Suppressor macrophage treated with lipopolysaccharide for 1 hour (primary cell): ENCODE measurements at regions not wholly inside any gene's neighbourhood (a gene's known extent, or its start where the extent isn't known, plus 50 kb on each side); places are given as distances from the start of the nearest gene placed in this dataset.

Experiments
- DNase-seq, 3 donors: peaks; one replicate each; pipeline ENCODE4 v3.0.0-alpha.2; 2020 to 2022

- no peak for DNase-seq
Observed at GRCh38 chr17:62913991-62914570, 52.0 kb upstream of the TANC2 start.

GRCh38 chr17:62912363-62912762 is 53.7 kb upstream of the TANC2 start:
- DNase-seq, result no peak

- no peak for DNase-seq
Observed at GRCh38 chr17:62911114-62911513, 54.9 kb upstream of the TANC2 start.

GRCh38 chr17:62910277-62910676 is 55.8 kb upstream of the TANC2 start:
- no peak for DNase-seq

DNA sequence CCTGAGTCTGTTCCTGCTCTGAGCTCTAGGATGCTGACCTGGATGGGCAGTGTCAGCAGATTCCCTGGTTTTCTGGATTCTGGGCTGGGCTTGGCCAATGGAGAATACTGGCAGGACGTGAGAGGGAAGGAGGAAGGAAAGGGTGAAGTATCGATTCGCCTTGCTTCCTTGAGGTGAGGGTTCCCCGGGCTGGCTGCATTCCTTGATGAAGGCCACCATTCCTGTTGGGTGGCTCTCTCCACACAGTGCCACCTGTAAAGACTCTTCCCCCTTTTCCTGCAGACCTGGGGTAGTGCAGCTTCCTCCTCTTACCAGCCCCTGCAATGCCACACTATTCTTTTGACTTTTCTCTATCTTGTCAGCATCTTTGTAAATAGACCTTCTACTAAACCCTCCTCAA is 58.1 kb upstream of the TANC2 start:
- DNase-seq, result no peak

DNA sequence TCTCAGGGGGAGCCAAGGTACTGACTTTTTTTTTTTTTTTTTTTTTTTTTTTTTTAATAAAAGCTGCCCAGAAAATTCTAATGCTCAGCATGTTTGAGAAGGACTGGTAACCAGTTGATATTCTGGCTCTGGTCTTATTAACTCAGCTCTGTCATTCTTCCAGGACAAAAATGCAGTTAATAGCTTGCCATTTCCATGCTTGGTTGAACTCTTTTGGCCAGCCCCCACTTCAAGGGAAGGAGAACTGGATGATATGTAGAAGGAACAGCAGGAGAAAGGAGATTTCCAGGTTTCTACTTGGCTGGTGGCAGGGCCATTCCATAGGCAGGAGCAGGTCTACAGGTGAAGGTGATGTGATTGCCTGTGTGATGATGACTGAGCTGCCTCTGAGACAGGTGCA is 59.2 kb upstream of the TANC2 start:
- DNase-seq, result no peak

DNA sequence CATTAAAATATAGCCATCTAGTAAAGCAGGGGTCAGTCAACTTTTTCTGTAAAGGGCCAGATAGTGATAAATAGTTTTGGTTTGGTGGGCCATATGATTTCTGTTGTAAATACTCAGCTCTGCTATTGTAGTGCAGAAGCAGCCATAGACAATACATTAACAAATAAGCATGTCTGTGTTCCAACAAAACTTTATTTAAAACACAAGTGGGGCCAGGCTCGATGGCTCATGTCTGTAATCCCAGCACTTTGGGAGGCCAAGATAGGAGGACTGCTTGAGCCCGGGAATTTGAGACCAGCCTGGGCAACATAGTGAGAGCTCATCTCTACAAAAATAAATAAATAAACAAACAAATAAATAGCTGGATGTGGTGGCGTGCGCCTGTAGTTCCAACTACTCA is 60.8 kb upstream of the TANC2 start:
- no peak for DNase-seq

DNA sequence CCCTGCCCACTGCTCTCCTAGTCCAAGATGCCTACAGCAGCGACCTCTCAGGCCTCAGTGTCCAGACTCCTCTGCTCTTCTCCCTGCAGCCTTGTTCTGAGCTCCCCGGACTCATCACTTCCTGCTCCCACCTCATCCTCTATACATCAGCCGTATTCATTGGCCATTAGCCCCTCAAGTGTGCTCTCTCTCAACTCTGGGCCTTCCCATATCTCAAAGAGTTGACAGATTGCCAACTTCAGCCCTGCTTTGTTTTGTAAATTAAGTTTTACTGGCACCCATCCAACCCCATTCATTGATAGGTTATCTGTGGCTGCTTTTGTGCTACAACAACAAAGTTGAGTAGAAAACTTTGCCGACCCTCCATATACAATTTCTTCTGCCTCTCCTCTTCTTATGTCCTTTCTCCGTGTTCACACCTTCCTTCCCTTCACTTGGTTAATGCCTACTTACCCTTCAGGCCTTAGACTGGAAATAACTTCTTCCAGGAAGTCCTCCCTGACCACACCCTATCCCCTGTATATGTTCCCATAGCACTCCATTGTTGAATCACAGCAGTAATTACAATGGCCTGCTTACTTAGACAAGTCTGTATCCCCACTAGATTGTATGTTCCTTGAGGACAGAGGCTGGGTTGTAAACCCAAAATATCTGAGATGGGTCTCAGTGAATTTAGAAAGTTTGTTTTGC is 63.4 kb upstream of the TANC2 start:
- no peak for DNase-seq

DNA sequence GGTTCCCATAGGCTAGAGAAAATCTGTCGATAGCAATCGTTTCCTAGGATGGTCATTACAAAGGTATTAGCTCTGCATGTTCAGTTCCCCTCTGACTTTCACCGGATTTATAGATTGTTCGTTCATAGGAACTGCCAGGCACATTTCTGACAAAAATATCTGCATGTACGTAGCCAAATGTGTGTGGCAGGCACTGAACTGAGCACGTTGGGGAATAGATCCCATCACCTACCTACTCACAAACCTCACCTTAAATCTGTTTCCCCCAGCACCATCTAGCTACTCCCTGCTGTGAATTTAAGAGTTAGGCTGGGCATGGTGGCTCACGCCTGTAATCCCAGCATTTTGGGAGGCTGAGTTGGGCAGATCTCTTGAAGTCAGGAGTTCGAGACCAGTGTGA is 64.5 kb upstream of the TANC2 start:
- DNase-seq, result no peak

GRCh38 chr17:62900096-62900495 is 65.9 kb upstream of the TANC2 start:
- DNase-seq, result no peak

GRCh38 chr17:62899361-62899760 is 66.7 kb upstream of the TANC2 start:
- peak; percentile 85 to 91 (median 90) for DNase-seq

DNA sequence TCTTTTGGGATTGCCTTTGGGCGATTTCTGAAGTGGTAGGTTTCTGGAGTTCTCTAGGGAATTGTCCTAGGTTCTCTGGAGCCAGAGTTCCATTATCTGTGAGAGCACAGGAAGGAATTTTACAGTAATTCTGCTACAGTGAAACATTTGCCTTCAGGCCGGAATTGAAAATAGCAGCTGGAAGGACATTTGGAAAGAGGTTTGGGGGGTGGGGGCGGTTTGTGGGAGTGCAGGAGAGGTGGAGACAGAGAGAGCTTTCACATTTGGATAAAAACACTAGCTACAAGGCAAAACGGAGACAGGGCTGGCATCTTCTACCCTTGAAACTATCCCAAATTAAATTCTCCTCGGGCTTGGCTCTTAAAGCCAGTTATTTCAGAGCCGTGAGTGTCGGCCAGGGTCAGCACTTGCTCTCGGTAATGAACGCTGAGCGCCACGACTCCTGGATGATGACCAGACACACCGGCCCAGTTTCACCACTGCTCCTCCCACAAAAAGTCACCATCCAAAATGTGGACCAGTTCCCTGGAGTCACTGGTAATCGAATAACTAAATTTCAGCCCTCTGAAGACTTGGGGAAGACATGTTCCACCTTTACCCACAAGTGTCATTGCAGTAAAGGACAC is 67.7 kb upstream of the TANC2 start:
- no peak for DNase-seq

GRCh38 chr17:62897706-62898105 is 68.3 kb upstream of the TANC2 start:
- no peak for DNase-seq

GRCh38 chr17:62895320-62896301 is 70.4 kb upstream of the TANC2 start:
- DNase-seq, result peak; percentile 60 to 81 (median 74)

GRCh38 chr17:62892870-62893338 is 73.1 kb upstream of the TANC2 start:
- peak; percentile 73 to 82 (median 82) for DNase-seq

- DNase-seq, result peak in 1 of 3 donors; percentile 6
Observed at GRCh38 chr17:62892061-62892675, 73.9 kb upstream of the TANC2 start.

DNA sequence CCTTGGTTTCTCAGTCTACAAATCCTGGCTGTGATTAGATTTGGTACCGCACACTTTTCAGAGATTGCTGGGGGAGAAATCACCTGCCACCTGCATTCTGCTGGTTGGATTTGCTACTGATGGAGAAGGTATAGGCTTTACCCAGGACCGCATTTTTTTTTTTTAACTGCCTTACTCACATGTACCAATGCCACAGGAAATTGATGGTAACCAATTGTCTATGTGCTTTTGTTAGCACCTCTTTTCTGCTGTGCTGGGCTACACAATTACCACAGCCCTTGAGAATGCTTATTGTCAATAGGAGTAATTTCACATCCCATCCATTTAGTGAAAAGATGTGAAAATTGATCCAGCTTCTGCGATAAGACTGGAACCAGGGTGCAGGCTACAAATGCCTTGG is 74.4 kb upstream of the TANC2 start:
- DNase-seq, result no peak

DNA sequence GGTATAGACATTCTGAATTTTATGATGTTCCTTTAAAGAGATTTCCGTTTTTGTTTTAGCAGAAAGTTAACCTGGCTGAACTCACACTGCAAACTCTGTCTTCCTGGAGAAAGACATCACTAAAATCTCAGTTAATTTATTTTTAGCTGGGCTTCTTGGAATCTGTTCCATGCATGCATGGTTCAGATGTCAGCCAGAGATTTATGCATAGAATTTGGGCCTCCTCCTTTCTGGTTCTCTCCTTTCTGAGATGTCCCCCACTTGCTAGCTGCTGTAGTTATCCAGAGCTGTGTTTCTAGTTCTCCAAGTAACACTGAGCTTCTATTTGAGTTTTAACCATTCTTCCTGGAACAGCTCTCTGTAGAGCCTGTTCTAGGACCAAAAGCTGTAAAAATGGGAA is 77.3 kb upstream of the TANC2 start:
- DNase-seq, result no peak

DNA sequence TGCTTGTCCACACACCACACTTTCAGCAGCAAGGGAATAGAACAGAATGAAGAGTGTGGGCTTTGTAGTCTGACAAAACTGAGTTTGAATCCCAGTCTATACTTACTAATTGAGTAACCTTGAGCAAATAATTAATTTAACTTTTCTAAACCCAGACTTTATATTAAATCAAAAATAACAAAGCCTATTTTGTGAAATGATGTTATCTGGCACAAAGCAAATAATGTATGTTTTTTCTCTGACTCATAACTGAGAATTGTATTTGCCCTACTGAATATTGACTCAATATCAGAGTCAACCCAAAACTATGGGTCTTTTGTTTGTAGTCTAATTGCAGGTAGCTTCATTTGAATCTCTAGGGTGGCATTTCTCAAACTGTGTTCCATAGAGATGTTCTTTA is 77.9 kb upstream of the TANC2 start:
- DNase-seq, result no peak

DNA sequence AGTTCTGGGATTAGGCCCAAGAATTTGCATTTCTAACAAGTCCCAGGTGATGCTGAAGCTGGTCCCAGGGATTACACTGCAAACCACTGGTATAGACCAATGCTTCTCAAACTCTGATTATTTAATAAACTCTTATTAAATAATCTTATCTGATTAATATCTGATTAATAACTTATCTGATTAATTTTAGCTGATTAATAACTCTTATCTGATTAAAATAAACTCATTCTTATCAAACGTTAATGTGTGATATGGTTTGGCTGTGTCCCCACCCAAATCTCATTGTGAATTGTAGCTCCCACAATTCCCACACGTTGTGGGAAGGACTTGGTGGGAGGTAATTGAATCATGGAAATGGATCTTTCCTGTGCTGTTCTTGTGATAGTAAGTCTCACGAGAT is 78.6 kb upstream of the TANC2 start:
- DNase-seq, result no peak

- peak; percentile 37 to 48 (median 38) for DNase-seq
Observed at GRCh38 chr17:62884781-62885180, 76.7 kb upstream of the MARCHF10 start.

- DNase-seq, result peak; percentile 51 to 69 (median 67)
Observed at GRCh38 chr17:62882878-62883277, 74.8 kb upstream of the MARCHF10 start.

- peak; percentile 73 to 86 (median 77) for DNase-seq
Observed at GRCh38 chr17:62882284-62882683, 74.2 kb upstream of the MARCHF10 start.
